ENCODE measurements at regions not wholly inside any gene's neighbourhood (a gene's known extent, or its start where the extent isn't known, plus 50 kb on each side); places are given as distances from the start of the nearest gene placed in this dataset.

DNA sequence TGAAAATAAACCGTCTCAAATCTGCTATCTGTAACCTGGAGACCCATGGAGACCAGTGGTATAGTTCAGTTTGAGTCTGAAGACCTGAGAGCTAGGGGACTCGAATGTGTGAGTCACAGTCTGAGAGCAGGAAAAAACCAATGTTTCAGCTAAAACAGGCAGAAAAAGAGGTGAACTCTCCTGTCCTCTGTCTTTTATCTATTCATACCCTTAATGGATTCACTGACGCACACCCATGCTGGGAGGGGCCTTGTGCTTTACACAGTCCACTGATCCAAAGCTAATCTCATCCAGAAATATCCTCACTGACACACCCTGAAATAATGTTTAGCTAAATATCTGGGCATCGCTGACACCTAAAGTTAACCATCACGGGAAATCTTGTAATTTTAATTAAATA is 297.9 kb downstream of the GPM6A start:
- Histone ChIP-seq H3K27ac (ENCODE audit: low read depth, low read length) (no peak overlapping the region), H3K4me3 (ENCODE audit: extremely low read depth in 1 of 4, insufficient read depth in 2 of 4, low read depth in 3 of 4, low read length in 4 of 4) (no peak overlapping the region), H2BK120ac (replicated peaks; ENCODE audit: low read depth, low read length) (no peak overlapping the region), H2BK5ac (ENCODE audit: low read depth, low read length) (no peak overlapping the region), H3K23ac (ENCODE audit: insufficient read length) (no peak overlapping the region), H3K4ac (replicated peaks; ENCODE audit: insufficient read length, low read depth, low read length) (no peak overlapping the region), H3K79me2 (ENCODE audit: control insufficient read depth in 1 of 2, insufficient read depth in 2 of 2, low read length in 2 of 2) (no peaks in the 10 kb centered on the region), H3K36me3 (ENCODE audit: control insufficient read depth in 2 of 4, insufficient read depth in 4 of 4, low read length in 3 of 4) (no peaks in the 10 kb centered on the region), H3K4me2 (ENCODE audit: insufficient read depth in 1 of 2, low read depth in 2 of 2, low read length in 2 of 2) (no peak overlapping the region), H4K8ac (ENCODE audit: extremely low read depth, insufficient read depth, low read length) (no peak overlapping the region), H2AFZ (ENCODE audit: low read length) (no peak overlapping the region), H3K9me3 (ENCODE audit: insufficient read depth in 2 of 2, low read depth in 1 of 2, low read length in 1 of 2) (no peaks in the 10 kb centered on the region), H4K5ac (ENCODE audit: insufficient read length, low read depth, low read length) (no peak overlapping the region), H3K79me1 (ENCODE audit: low read depth, low read length) (no peaks in the 10 kb centered on the region), H2AK5ac (ENCODE audit: low read depth, low read length) (no peak overlapping the region), H3K18ac (ENCODE audit: extremely low read depth, low read length) (no peak overlapping the region), H2BK15ac (ENCODE audit: low read length) (no peak overlapping the region), H3K23me2 (ENCODE audit: low read depth, low read length) (no peaks in the 10 kb centered on the region), H3K4me1 (replicated peaks in 1 of 4; ENCODE audit: control insufficient read depth in 3 of 4, insufficient read depth in 4 of 4, low read length in 3 of 4) (no peaks in the 10 kb centered on the region), H2BK20ac (ENCODE audit: low read length) (no peak overlapping the region), H4K20me1 (replicated peaks in 1 of 2; ENCODE audit: control insufficient read depth in 1 of 2, insufficient read depth in 2 of 2, low read length in 2 of 2) (no peaks in the 10 kb centered on the region), H3K14ac (ENCODE audit: insufficient read length) (no peak overlapping the region), H4K91ac (replicated peaks; ENCODE audit: insufficient read length, low read length) (no peak overlapping the region), H3K27me3 (replicated peaks in 1 of 4; ENCODE audit: control insufficient read depth in 3 of 4, extremely low read depth in 1 of 4, insufficient read depth in 3 of 4, low read length in 3 of 4) (no peaks in the 10 kb centered on the region), H3K56ac (replicated peaks; ENCODE audit: insufficient read length, low read depth, low read length) (no peak overlapping the region), H3K9ac (replicated peaks in 1 of 4; ENCODE audit: extremely low read depth in 1 of 4, low read depth in 3 of 4, low read length in 3 of 4) (no peak overlapping the region), H2BK12ac (ENCODE audit: low read depth, low read length) (no peak overlapping the region)
- DNase-seq (ENCODE audit: low read depth in 1 of 2, low spot score in 2 of 2): no peak
- TF ChIP-seq RAD21 (IDR thresholded peaks at IDR 0.05 in 1 of 2, conservative IDR thresholded peaks at IDR 0.05 in 1 of 2; ENCODE audit: low read depth in 2 of 2, low read length in 2 of 2): no peak
- no peak for TF ChIP-seq KDM1A (IDR thresholded peaks at IDR 0.05; ENCODE audit: borderline replicate concordance, low read length)
- TF ChIP-seq ASH2L (IDR thresholded peaks at IDR 0.05; ENCODE audit: low read length): no peak
- no peak for TF ChIP-seq EP300 (IDR thresholded peaks at IDR 0.05; ENCODE audit: borderline replicate concordance in 1 of 2, low read depth in 2 of 2, low read length in 2 of 2)
- no peak for TF ChIP-seq CEBPB (IDR thresholded peaks at IDR 0.05; ENCODE audit: low read depth, low read length)
- no peak for TF ChIP-seq CBX5 (IDR thresholded peaks at IDR 0.05; ENCODE audit: low read depth, low read length)
- TF ChIP-seq TBP (IDR thresholded peaks at IDR 0.05; ENCODE audit: low read depth, low read length): no peak
- TF ChIP-seq, protein P1, sequence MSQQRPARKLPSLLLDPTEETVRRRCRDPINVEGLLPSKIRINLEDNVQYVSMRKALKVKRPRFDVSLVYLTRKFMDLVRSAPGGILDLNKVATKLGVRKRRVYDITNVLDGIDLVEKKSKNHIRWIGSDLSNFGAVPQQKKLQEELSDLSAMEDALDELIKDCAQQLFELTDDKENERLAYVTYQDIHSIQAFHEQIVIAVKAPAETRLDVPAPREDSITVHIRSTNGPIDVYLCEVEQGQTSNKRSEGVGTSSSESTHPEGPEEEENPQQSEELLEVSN (IDR thresholded peaks at IDR 0.05): no peak
- no peak for TF ChIP-seq CHD2 (IDR thresholded peaks at IDR 0.05; ENCODE audit: low read length)
- no peak for TF ChIP-seq ZNF274 (IDR thresholded peaks at IDR 0.05; ENCODE audit: borderline replicate concordance, extremely low read depth, low read length)
- no peak for FAIRE-seq
- POLR2A ChIA-PET (ENCODE audit: partially characterized antibody): no interaction called here
- 93% methylated on average over 5 of the region's 5 CpGs; no CpG with 5 or more reads in 1 of the 2 experiments for WGBS, 2 experiments (ENCODE audit: extremely low coverage in 1 of 2, insufficient coverage in 1 of 2, insufficient read length in 1 of 2, insufficient replicate concordance in 2 of 2, low coverage in 1 of 2, low lambda C conversion rate in 2 of 2, missing lambda C conversion rate in 1 of 2)
- CTCF ChIA-PET (ENCODE audit: partially characterized antibody): interaction anchor here (0.5 kb wide), 1 partner anchor 460 kb away, joined by 3 read pairs; no protein-coding TSS in a partner anchor

All from H1 (cell line).